ENCODE measurements at regions not wholly inside any gene's neighbourhood (a gene's known extent, or its start where the extent isn't known, plus 50 kb on each side); places are given as distances from the start of the nearest gene placed in this dataset.
A peak's percentile ranks its signal among the peaks of the same experiment; 100 is the strongest.

- TF ChIP-seq CTCF (conservative IDR thresholded peaks at IDR 0.05; ENCODE audit: low read depth in 2 of 2) (peak; percentile 17 to 22; a peak in 3 of 4 replicates), EZH2 (IDR thresholded peaks at IDR 0.05; ENCODE audit: low read depth, unreplicated experiment) (no peak), EZH2phosphoT487 (IDR thresholded peaks at IDR 0.05; ENCODE audit: unreplicated experiment) (no peak), REST (IDR thresholded peaks at IDR 0.05; ENCODE audit: unreplicated experiment) (no peak), ETS1 (IDR thresholded peaks at IDR 0.05) (no peak), JUNB (IDR thresholded peaks at IDR 0.05; ENCODE audit: unreplicated experiment) (no peak), CREB1 (CRISPR knock-in tag; IDR thresholded peaks at IDR 0.05; ENCODE audit: low read depth) (no peak), POLR2AphosphoS5 (IDR thresholded peaks at IDR 0.05; ENCODE audit: low read depth) (no peak)
Measured at GRCh38 chr9:13596383-13596970, 317.0 kb upstream of the MPDZ start.

Data from GM23338 (cell line).